ENCODE measurements at regions not wholly inside any gene's neighbourhood (a gene's known extent, or its start where the extent isn't known, plus 50 kb on each side); places are given as distances from the start of the nearest gene placed in this dataset.
"Not testable (repeated sequence)": the region's sequence is repeated elsewhere in the genome, so short reads cannot be mapped to it uniquely, and the experiment has no call there.

- DNase-seq (ENCODE audit: low read depth in 2 of 3, low spot score in 2 of 3) = no peak
These were observed 1066.5 kb downstream of the TYW1 start for GRCh38 chr7:68063171-68063570.

- no peak for DNase-seq (ENCODE audit: low read depth in 2 of 3, low spot score in 2 of 3)
These were observed 1068.9 kb downstream of the TYW1 start for GRCh38 chr7:68065581-68065980.

GRCh38 chr7:68067845-68068244 is 1071.2 kb downstream of the TYW1 start:
- DNase-seq (ENCODE audit: low read depth in 2 of 3, low spot score in 2 of 3) = no peak

- no peak for DNase-seq (ENCODE audit: low read depth in 2 of 3, low spot score in 2 of 3)
These were observed 1074.4 kb downstream of the TYW1 start for GRCh38 chr7:68070992-68071391.

GRCh38 chr7:68073701-68074100 is 1077.1 kb downstream of the TYW1 start:
- DNase-seq (ENCODE audit: low read depth in 2 of 3, low spot score in 2 of 3) = no peak

- no peak for DNase-seq (ENCODE audit: low read depth in 2 of 3, low spot score in 2 of 3)
These were observed 1077.6 kb downstream of the TYW1 start for GRCh38 chr7:68074242-68074641.

GRCh38 chr7:68078157-68078710 is 1081.6 kb downstream of the TYW1 start:
- DNase-seq (ENCODE audit: low read depth in 2 of 3, low spot score in 2 of 3) = no peak

- not testable (repeated sequence) for DNase-seq (ENCODE audit: low read depth in 2 of 3, low spot score in 2 of 3)
These were observed 1085.7 kb downstream of the TYW1 start for GRCh38 chr7:68082066-68082960.

GRCh38 chr7:68082961-68083657 is 1086.5 kb downstream of the TYW1 start:
- DNase-seq (ENCODE audit: low read depth in 2 of 3, low spot score in 2 of 3) = not testable (repeated sequence)

GRCh38 chr7:68087401-68087800 is 1090.8 kb downstream of the TYW1 start:
- no peak for DNase-seq (ENCODE audit: low read depth in 2 of 3, low spot score in 2 of 3)

GRCh38 chr7:68088879-68089278 is 1092.2 kb downstream of the TYW1 start:
- DNase-seq (ENCODE audit: low read depth in 2 of 3, low spot score in 2 of 3) = no peak

- DNase-seq (ENCODE audit: low read depth in 2 of 3, low spot score in 2 of 3) = not testable (repeated sequence)
These were observed 1093.6 kb downstream of the TYW1 start for GRCh38 chr7:68090256-68090655.

GRCh38 chr7:68103319-68103718 is 1106.7 kb downstream of the TYW1 start:
- no peak for DNase-seq (ENCODE audit: low read depth in 2 of 3, low spot score in 2 of 3)

GRCh38 chr7:68107261-68107660 is 1110.6 kb downstream of the TYW1 start:
- DNase-seq (ENCODE audit: low read depth in 2 of 3, low spot score in 2 of 3) = no peak

GRCh38 chr7:68107968-68108367 is 1111.3 kb downstream of the TYW1 start:
- no peak for DNase-seq (ENCODE audit: low read depth in 2 of 3, low spot score in 2 of 3)

GRCh38 chr7:68109299-68109698 is 1112.7 kb downstream of the TYW1 start:
- no peak for DNase-seq (ENCODE audit: low read depth in 2 of 3, low spot score in 2 of 3)

- DNase-seq (ENCODE audit: low read depth in 2 of 3, low spot score in 2 of 3) = no peak
These were observed 1122.8 kb downstream of the TYW1 start for GRCh38 chr7:68119411-68119810.

- no peak for DNase-seq (ENCODE audit: low read depth in 2 of 3, low spot score in 2 of 3)
These were observed 1124.4 kb downstream of the TYW1 start for GRCh38 chr7:68121056-68121455.

- DNase-seq (ENCODE audit: low read depth in 2 of 3, low spot score in 2 of 3) = no peak
These were observed 1125.0 kb downstream of the TYW1 start for GRCh38 chr7:68121655-68122054.

- DNase-seq (ENCODE audit: low read depth in 2 of 3, low spot score in 2 of 3) = no peak
These were observed 1126.2 kb downstream of the TYW1 start for GRCh38 chr7:68122801-68123200.

- DNase-seq (ENCODE audit: low read depth in 2 of 3, low spot score in 2 of 3) = no peak
These were observed 1128.5 kb downstream of the TYW1 start for GRCh38 chr7:68125168-68125567.

GRCh38 chr7:68133045-68133444 is 1136.4 kb downstream of the TYW1 start:
- DNase-seq (ENCODE audit: low read depth in 2 of 3, low spot score in 2 of 3) = no peak

Data from activated CD8-positive, alpha-beta memory T cell treated with anti-CD3 and anti-CD28 coated beads for 48 hours (primary cell).